Amygdala (tissue), 56 donors: ENCODE measurements at regions not wholly inside any gene's neighbourhood (a gene's known extent, or its start where the extent isn't known, plus 50 kb on each side); places are given as distances from the start of the nearest gene placed in this dataset.
"Not testable (repeated sequence)": the region's sequence is repeated elsewhere in the genome, so short reads cannot be mapped to it uniquely, and the experiment has no call there.

Source experiments
- DNase-seq, 56 donors: peaks; one replicate each; lab custom pipeline; 2025; lab: John Stamatoyannopoulos, UW

- DNase-seq = no peak
These were observed 132.0 kb downstream of the EMP1 start for GRCh38 chr12:13328535-13328934.

GRCh38 chr12:13326076-13326475 is 129.6 kb downstream of the EMP1 start:
- peak in 1 of 56 donors; percentile 3 for DNase-seq

- DNase-seq = not testable (repeated sequence)
These were observed 128.5 kb downstream of the EMP1 start for GRCh38 chr12:13325037-13325436.

- DNase-seq = no peak
These were observed 121.9 kb downstream of the EMP1 start for GRCh38 chr12:13318231-13319015.

- no peak for DNase-seq
These were observed 120.2 kb downstream of the EMP1 start for GRCh38 chr12:13316587-13317246.

- DNase-seq = no peak
These were observed 117.4 kb downstream of the EMP1 start for GRCh38 chr12:13313886-13314285.

- DNase-seq = no peak
These were observed 115.0 kb downstream of the EMP1 start for GRCh38 chr12:13311551-13311950.

- no peak for DNase-seq
These were observed 110.8 kb downstream of the EMP1 start for GRCh38 chr12:13307143-13307816.

GRCh38 chr12:13304924-13305323 is 108.4 kb downstream of the EMP1 start:
- DNase-seq = no peak

- DNase-seq = no peak
These were observed 102.9 kb downstream of the EMP1 start for GRCh38 chr12:13299457-13299856.

- no peak for DNase-seq
These were observed 96.6 kb downstream of the EMP1 start for GRCh38 chr12:13293096-13293495.

GRCh38 chr12:13289653-13290289 is 93.2 kb downstream of the EMP1 start:
- no peak for DNase-seq

- no peak for DNase-seq
These were observed 92.6 kb downstream of the EMP1 start for GRCh38 chr12:13288937-13289652.

- DNase-seq = no peak
These were observed 92.0 kb downstream of the EMP1 start for GRCh38 chr12:13288501-13288900.

- no peak for DNase-seq
These were observed 87.3 kb downstream of the EMP1 start for GRCh38 chr12:13283867-13284266.

- DNase-seq = no peak
These were observed 86.3 kb downstream of the EMP1 start for GRCh38 chr12:13282861-13283260.

- DNase-seq = peak in 46 of 56 donors; percentile 3 to 81 (median 42)
These were observed 81.8 kb downstream of the EMP1 start for GRCh38 chr12:13278249-13278787.

GRCh38 chr12:13277293-13277692 is 80.8 kb downstream of the EMP1 start:
- no peak for DNase-seq

- DNase-seq = peak in 5 of 56 donors; percentile 10 to 54 (median 15)
These were observed 78.9 kb downstream of the EMP1 start for GRCh38 chr12:13275241-13276085.
